Astrocyte (in vitro differentiated cells and primary cell): ENCODE measurements at regions not wholly inside any gene's neighbourhood (a gene's known extent, or its start where the extent isn't known, plus 50 kb on each side); places are given as distances from the start of the nearest gene placed in this dataset.

ENCODE experiments used
- DNase-seq: peaks from one replicate; pipeline ENCODE4 v3.0.0-alpha.2; 2010; ENCODE audit warnings: low read depth
- FAIRE-seq: peaks from 2 replicates; lab custom pipeline; 2011; peaks lifted over from hg19 to GRCh38; lab: Jason Lieb, UNC
- H2AFZ ChIP-seq: 2 replicates; pipeline ENCODE4 v1.6.0; 2012; ENCODE audit warnings: low read depth, low read length, inconsistent platforms
- H3K27ac ChIP-seq: 2 replicates; pipeline ENCODE4 v1.5.1; 2011; ENCODE audit warnings: low read depth, low read length, inconsistent platforms
- H3K27me3 ChIP-seq: 2 replicates; pipeline ENCODE4 v1.6.0; 2011; ENCODE audit warnings: low read length, inconsistent platforms; ENCODE audit not compliant: insufficient read depth
- H3K36me3 ChIP-seq: 2 replicates; pipeline ENCODE4 v1.5.1; 2011; ENCODE audit warnings: low read length, inconsistent platforms; ENCODE audit not compliant: insufficient read depth
- H3K4me1 ChIP-seq: 2 replicates; pipeline ENCODE4 v1.5.1; 2011; ENCODE audit warnings: low read length, inconsistent platforms; ENCODE audit not compliant: insufficient read depth
- H3K4me2 ChIP-seq: 2 replicates; pipeline ENCODE4 v1.6.0; 2012; ENCODE audit warnings: low read length, inconsistent platforms
- H3K4me3 ChIP-seq: 2 replicates; pipeline ENCODE4 v1.5.1; 2011; ENCODE audit warnings: low read depth, mild to moderate bottlenecking, low read length, inconsistent platforms; ENCODE audit not compliant: insufficient read depth
- H3K79me2 ChIP-seq: 2 replicates; pipeline ENCODE4 v1.6.0; 2012; ENCODE audit warnings: mild to moderate bottlenecking, low read length, inconsistent platforms; ENCODE audit not compliant: insufficient read depth
- H3K9ac ChIP-seq: 2 replicates; pipeline ENCODE4 v1.6.0; 2012; ENCODE audit warnings: mild to moderate bottlenecking, low read length, inconsistent platforms
- H3K9me3 ChIP-seq: 2 replicates; pipeline ENCODE4 v1.5.1; 2012; ENCODE audit warnings: low read depth, mild to moderate bottlenecking, low read length, inconsistent platforms; ENCODE audit not compliant: insufficient read depth
- H4K20me1 ChIP-seq: 2 replicates; pipeline ENCODE4 v1.6.0; 2012; ENCODE audit warnings: low read length, inconsistent platforms; ENCODE audit not compliant: insufficient read depth
- H3K27ac Mint-ChIP-seq: one replicate; pipeline ENCODE4 v1.8.0; 2021; ENCODE audit warnings: mild to moderate bottlenecking, mixed read lengths; ENCODE audit not compliant: unreplicated experiment
- H3K27me3 Mint-ChIP-seq: one replicate; pipeline ENCODE4 v1.8.0; 2021; ENCODE audit warnings: low read depth, mixed read lengths; ENCODE audit not compliant: unreplicated experiment
- H3K36me3 Mint-ChIP-seq: one replicate; pipeline ENCODE4 v1.8.0; 2021; ENCODE audit warnings: low read depth, mixed read lengths; ENCODE audit not compliant: unreplicated experiment
- H3K4me1 Mint-ChIP-seq: one replicate; pipeline ENCODE4 v1.8.0; 2021; ENCODE audit warnings: low read depth, mixed read lengths; ENCODE audit not compliant: unreplicated experiment
- H3K4me3 Mint-ChIP-seq: one replicate; pipeline ENCODE4 v1.8.0; 2021; ENCODE audit warnings: mild to moderate bottlenecking, moderate library complexity, mixed read lengths; ENCODE audit not compliant: unreplicated experiment
- H3K9me3 Mint-ChIP-seq: one replicate; pipeline ENCODE4 v1.8.0; 2021; ENCODE audit warnings: mild to moderate bottlenecking, mixed read lengths; ENCODE audit not compliant: unreplicated experiment
- CTCF ChIP-seq: IDR thresholded peaks from 2 replicates; pipeline ENCODE4 v1.5.1; 2011; ENCODE audit warnings: low read depth, mild to moderate bottlenecking, inconsistent platforms, low read length, moderate library complexity; ENCODE audit not compliant: insufficient read depth
- EZH2 ChIP-seq: IDR thresholded peaks from 2 replicates; pipeline ENCODE4 v1.6.1; 2012; ENCODE audit warnings: mild to moderate bottlenecking, low read length, inconsistent platforms; ENCODE audit not compliant: insufficient read depth

- H3K4me1 ChIP-seq = peaks cover 6% of the 10 kb centered on the region
- Mint-ChIP-seq H3K27me3 (peaks cover 13% of the 10 kb centered on the region), H3K4me1 (peaks cover 10% of the 10 kb centered on the region), H3K36me3 (no peaks in the 10 kb centered on the region), H3K9me3 (peaks cover 6% of the 10 kb centered on the region), H3K4me3 (no peak overlapping the region), H3K27ac (no peak overlapping the region)
- DNase-seq = peak; percentile 9
- no peak for TF ChIP-seq CTCF
- TF ChIP-seq EZH2 = no peak
- no peaks in the 10 kb centered on the region for H3K79me2 ChIP-seq
- no peaks in the 10 kb centered on the region for H4K20me1 ChIP-seq
- H3K4me2 ChIP-seq = no peak overlapping the region
- H3K36me3 ChIP-seq = no peaks in the 10 kb centered on the region
- H3K4me3 ChIP-seq = no peak overlapping the region
- no peak overlapping the region for H3K27ac ChIP-seq
- no peak overlapping the region for H2AFZ ChIP-seq
- H3K9me3 ChIP-seq = no peaks in the 10 kb centered on the region
- H3K27me3 ChIP-seq = peaks cover 12% of the 10 kb centered on the region
- no peak overlapping the region for H3K9ac ChIP-seq
- FAIRE-seq = no peak
Observed at GRCh38 chr6:1079525-1079924, 232.4 kb upstream of the FOXQ1 start.

- no peaks in the 10 kb centered on the region for H3K36me3 ChIP-seq
- H3K4me1 Mint-ChIP-seq = peaks cover 10% of the 10 kb centered on the region
- H3K27ac ChIP-seq = no peak overlapping the region
- H3K4me3 Mint-ChIP-seq = no peak overlapping the region
- FAIRE-seq (no peak), DNase-seq (no peak)
- no peaks in the 10 kb centered on the region for H4K20me1 ChIP-seq
- H3K27me3 Mint-ChIP-seq = peaks cover 13% of the 10 kb centered on the region
- H3K4me1 ChIP-seq = peaks cover 6% of the 10 kb centered on the region
- no peaks in the 10 kb centered on the region for H3K9me3 ChIP-seq
- no peak overlapping the region for H3K27ac Mint-ChIP-seq
- peaks cover 8% of the 10 kb centered on the region for H3K9me3 Mint-ChIP-seq
- H2AFZ ChIP-seq = no peak overlapping the region
- H3K27me3 ChIP-seq = peaks cover 12% of the 10 kb centered on the region
- H3K79me2 ChIP-seq = no peaks in the 10 kb centered on the region
- no peaks in the 10 kb centered on the region for H3K36me3 Mint-ChIP-seq
- TF ChIP-seq CTCF (no peak), EZH2 (no peak)
- H3K4me3 ChIP-seq = no peak overlapping the region
- no peak overlapping the region for H3K4me2 ChIP-seq
- no peak overlapping the region for H3K9ac ChIP-seq
Observed at GRCh38 chr6:1077478-1078416, 234.2 kb upstream of the FOXQ1 start.
